HEK293 (cell line): ENCODE measurements at regions not wholly inside any gene's neighbourhood (a gene's known extent, or its start where the extent isn't known, plus 50 kb on each side); places are given as distances from the start of the nearest gene placed in this dataset.

Experiments
- HOXD13 ChIP-seq: sonication (generic); formaldehyde crosslinking; IDR thresholded peaks from 2 replicates; pipeline ENCODE4 v1.8.0; 2022; ENCODE audit warnings: missing genetic modification reagents, borderline replicate concordance
- KLF1 ChIP-seq: fragments of 450-650 bp; formaldehyde crosslinking; IDR thresholded peaks from 2 replicates; pipeline ENCODE4 v1.5.1; 2016; ENCODE audit warnings: missing biosample characterization, missing genetic modification characterization
- KLF10 ChIP-seq: fragments of 450-650 bp; IDR thresholded peaks from 2 replicates; pipeline ENCODE4 v1.5.1; 2018; ENCODE audit warnings: missing biosample characterization, mild to moderate bottlenecking, missing genetic modification characterization
- KLF16 ChIP-seq: fragments of 450-650 bp; formaldehyde crosslinking; IDR thresholded peaks from 2 replicates; pipeline ENCODE4 v1.5.1; 2017; ENCODE audit warnings: missing biosample characterization, missing genetic modification characterization
- ZBTB17 ChIP-seq: fragments of 450-650 bp; formaldehyde crosslinking; IDR thresholded peaks from 2 replicates; pipeline ENCODE4 v1.5.1; 2016; ENCODE audit warnings: missing biosample characterization, missing genetic modification characterization
- ZBTB48 ChIP-seq: fragments of 450-650 bp; formaldehyde crosslinking; IDR thresholded peaks from 2 replicates; pipeline ENCODE4 v1.5.1; 2016; ENCODE audit warnings: missing biosample characterization, missing genetic modification characterization
- ZFP37 ChIP-seq: fragments of 450-650 bp; formaldehyde crosslinking; IDR thresholded peaks from 2 replicates; pipeline ENCODE4 v1.5.1; 2016; ENCODE audit warnings: missing biosample characterization, missing genetic modification characterization
- ZNF114 ChIP-seq: fragments of 450-650 bp; formaldehyde crosslinking; IDR thresholded peaks from 2 replicates; pipeline ENCODE4 v1.5.0; 2017; ENCODE audit warnings: missing biosample characterization, missing genetic modification characterization
- ZNF157 ChIP-seq: fragments of 450-650 bp; formaldehyde crosslinking; IDR thresholded peaks from 2 replicates; pipeline ENCODE4 v1.5.1; 2016; ENCODE audit warnings: missing biosample characterization, missing genetic modification characterization
- ZNF169 ChIP-seq: fragments of 450-650 bp; formaldehyde crosslinking; IDR thresholded peaks from 2 replicates; pipeline ENCODE4 v1.5.1; 2016; ENCODE audit warnings: missing biosample characterization, missing genetic modification characterization
- ZNF174 ChIP-seq: fragments of 450-650 bp; formaldehyde crosslinking; IDR thresholded peaks from 2 replicates; pipeline ENCODE4 v1.5.0; 2017; ENCODE audit warnings: missing biosample characterization, mild to moderate bottlenecking, missing genetic modification characterization
- ZNF2 ChIP-seq: fragments of 450-650 bp; formaldehyde crosslinking; IDR thresholded peaks from 2 replicates; pipeline ENCODE4 v1.5.1; 2016; ENCODE audit warnings: missing biosample characterization, missing genetic modification characterization
- ZNF214 ChIP-seq: fragments of 450-650 bp; formaldehyde crosslinking; IDR thresholded peaks from 2 replicates; pipeline ENCODE4 v1.5.1; 2017; ENCODE audit warnings: missing biosample characterization, mild to moderate bottlenecking, missing genetic modification characterization, borderline replicate concordance
- ZNF223 ChIP-seq: fragments of 450-650 bp; formaldehyde crosslinking; IDR thresholded peaks from 2 replicates; pipeline ENCODE4 v1.5.1; 2016; ENCODE audit warnings: missing biosample characterization, missing genetic modification characterization
- ZNF23 ChIP-seq: fragments of 450-650 bp; formaldehyde crosslinking; IDR thresholded peaks from 2 replicates; pipeline ENCODE4 v1.5.1; 2016; ENCODE audit warnings: missing biosample characterization, missing genetic modification characterization, borderline replicate concordance
- ZNF266 ChIP-seq: fragments of 450-650 bp; formaldehyde crosslinking; IDR thresholded peaks from 2 replicates; pipeline ENCODE4 v1.5.1; 2016; ENCODE audit warnings: missing biosample characterization, missing genetic modification characterization, low read depth
- ZNF302 ChIP-seq: fragments of 450-650 bp; formaldehyde crosslinking; IDR thresholded peaks from 2 replicates; pipeline ENCODE4 v1.5.1; 2016; ENCODE audit warnings: missing biosample characterization, missing genetic modification characterization, low read depth
- ZNF350 ChIP-seq: fragments of 450-650 bp; formaldehyde crosslinking; IDR thresholded peaks from 2 replicates; pipeline ENCODE4 v1.5.0; 2017; ENCODE audit warnings: missing biosample characterization, mild to moderate bottlenecking, missing genetic modification characterization
- ZNF354C ChIP-seq: fragments of 450-650 bp; formaldehyde crosslinking; IDR thresholded peaks from 2 replicates; pipeline ENCODE4 v1.5.1; 2016; ENCODE audit warnings: missing biosample characterization, missing genetic modification characterization, low read depth, borderline replicate concordance
- ZNF366 ChIP-seq: fragments of 450-650 bp; formaldehyde crosslinking; conservative IDR thresholded peaks from 2 replicates; pipeline ENCODE4 v1.5.1; 2016; ENCODE audit warnings: missing biosample characterization, missing genetic modification characterization
- ZNF514 ChIP-seq: fragments of 450-650 bp; formaldehyde crosslinking; IDR thresholded peaks from 2 replicates; pipeline ENCODE4 v1.5.1; 2016; ENCODE audit warnings: missing biosample characterization, missing genetic modification characterization
- ZNF530 ChIP-seq: fragments of 450-650 bp; formaldehyde crosslinking; IDR thresholded peaks from 2 replicates; pipeline ENCODE4 v1.5.1; 2016; ENCODE audit warnings: low read depth, missing biosample characterization, missing genetic modification characterization
- ZNF555 ChIP-seq: fragments of 450-650 bp; formaldehyde crosslinking; conservative IDR thresholded peaks from 2 replicates; pipeline ENCODE4 v1.5.1; 2017; ENCODE audit warnings: missing biosample characterization, mild to moderate bottlenecking, missing genetic modification characterization, inconsistent platforms
- ZNF560 ChIP-seq: fragments of 450-650 bp; formaldehyde crosslinking; IDR thresholded peaks from 2 replicates; pipeline ENCODE4 v1.5.1; 2017; ENCODE audit warnings: missing biosample characterization, missing genetic modification characterization, borderline replicate concordance
- ZNF623 ChIP-seq: fragments of 450-650 bp; formaldehyde crosslinking; IDR thresholded peaks from 2 replicates; pipeline ENCODE4 v1.5.1; 2016; ENCODE audit warnings: missing biosample characterization, missing genetic modification characterization
- ZNF654 ChIP-seq: fragments of 450-650 bp; formaldehyde crosslinking; IDR thresholded peaks from 2 replicates; pipeline ENCODE4 v1.5.1; 2016; ENCODE audit warnings: low read depth, missing biosample characterization, missing genetic modification characterization
- ZNF76 ChIP-seq: fragments of 450-650 bp; formaldehyde crosslinking; IDR thresholded peaks from 2 replicates; pipeline ENCODE4; 2016; ENCODE audit warnings: low read depth, missing biosample characterization, missing genetic modification characterization, borderline replicate concordance
- ZNF830 ChIP-seq: fragments of 450-650 bp; IDR thresholded peaks from 2 replicates; pipeline ENCODE4 v1.5.0; 2018; ENCODE audit warnings: missing biosample characterization, missing genetic modification characterization, low read depth, mild to moderate bottlenecking, moderate library complexity
- TF ChIP-seq, protein P1 (sequence below): fragments of 450-650 bp; formaldehyde crosslinking; IDR thresholded peaks from 2 replicates; pipeline ENCODE4 v1.5.1; 2016; ENCODE audit warnings: missing biosample characterization, missing genetic modification characterization, low read depth
- TF ChIP-seq, protein P2 (sequence below): fragments of 450-650 bp; formaldehyde crosslinking; IDR thresholded peaks from 2 replicates; pipeline ENCODE4 v1.5.1; 2016; ENCODE audit warnings: missing biosample characterization, missing genetic modification characterization, low read depth
- TF ChIP-seq, protein P3 (sequence below): fragments of 450-650 bp; formaldehyde crosslinking; IDR thresholded peaks from 2 replicates; pipeline ENCODE4 v1.5.1; 2016; ENCODE audit warnings: missing biosample characterization, missing genetic modification characterization
- TF ChIP-seq, protein P4 (sequence below): fragments of 450-650 bp; formaldehyde crosslinking; IDR thresholded peaks from 2 replicates; pipeline ENCODE4 v1.5.1; 2016; ENCODE audit warnings: missing biosample characterization, missing genetic modification characterization
- TF ChIP-seq, protein P5 (sequence below): IDR thresholded peaks from 2 replicates; pipeline ENCODE4 v1.6.1; 2011; ENCODE audit warnings: mild to moderate bottlenecking, low read depth, low read length, borderline replicate concordance

DNA sequence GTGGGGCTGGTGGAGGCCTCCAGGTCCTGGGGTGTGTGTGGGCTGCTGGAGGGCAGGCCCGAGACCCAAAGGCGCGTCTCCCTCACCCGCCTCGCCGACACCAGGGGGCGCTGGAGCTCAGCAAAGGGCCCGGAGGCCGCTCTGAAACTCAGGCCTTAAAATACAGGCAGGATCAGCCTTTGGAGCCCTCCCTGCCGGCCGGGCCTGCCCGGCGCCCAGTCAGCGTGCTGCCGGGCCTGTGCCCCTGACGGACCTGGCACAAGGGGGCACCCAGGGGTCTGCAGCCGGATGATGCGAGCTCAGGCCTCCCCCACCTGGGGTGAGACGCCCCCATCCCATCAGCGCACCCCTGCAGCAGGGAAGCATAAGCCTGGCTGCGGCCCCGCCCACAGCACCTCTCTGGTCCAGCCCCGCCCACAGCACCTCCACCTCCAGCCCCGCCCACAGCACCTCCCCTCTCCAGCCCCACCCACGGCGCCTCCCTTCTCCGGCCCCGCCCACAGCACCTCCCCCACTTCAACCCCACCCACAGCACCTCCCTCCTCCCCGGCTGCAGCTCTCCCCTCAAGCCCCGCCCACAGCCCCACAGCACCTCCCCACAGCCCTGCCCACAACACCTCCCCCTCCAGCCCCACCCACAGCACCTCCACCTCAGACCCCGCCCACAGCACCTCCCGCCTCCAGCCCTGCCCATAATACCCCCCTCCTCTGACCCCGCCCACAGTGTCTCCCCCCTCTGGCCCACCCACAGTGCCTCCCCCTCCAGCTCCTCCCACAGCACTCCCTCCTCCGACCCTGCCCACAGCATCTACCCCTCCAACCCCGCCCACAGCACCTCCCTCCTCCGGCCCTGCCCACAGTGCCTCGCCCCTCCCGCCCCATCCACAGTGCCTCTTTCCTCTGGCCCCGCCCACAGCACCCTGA lies 92.8 kb upstream of the OTOS start (continued):
- no peak for TF ChIP-seq ZNF76 (tag by site-specific recombination)
- no peak for TF ChIP-seq ZNF354C (tag by site-specific recombination)
- no peak for TF ChIP-seq ZNF514 (tag by site-specific recombination)
- no peak for TF ChIP-seq ZNF560 (tag by site-specific recombination)
- TF ChIP-seq ZNF2 (tag by site-specific recombination): no peak
- peak; percentile 54; the same call in 1 of the 2 replicates for TF ChIP-seq KLF10 (tag by site-specific recombination)
- no peak for TF ChIP-seq ZNF266
- peak; percentile 62 for TF ChIP-seq KLF16 (tag by site-specific recombination)
- TF ChIP-seq ZNF157: no peak
- TF ChIP-seq, protein P1, sequence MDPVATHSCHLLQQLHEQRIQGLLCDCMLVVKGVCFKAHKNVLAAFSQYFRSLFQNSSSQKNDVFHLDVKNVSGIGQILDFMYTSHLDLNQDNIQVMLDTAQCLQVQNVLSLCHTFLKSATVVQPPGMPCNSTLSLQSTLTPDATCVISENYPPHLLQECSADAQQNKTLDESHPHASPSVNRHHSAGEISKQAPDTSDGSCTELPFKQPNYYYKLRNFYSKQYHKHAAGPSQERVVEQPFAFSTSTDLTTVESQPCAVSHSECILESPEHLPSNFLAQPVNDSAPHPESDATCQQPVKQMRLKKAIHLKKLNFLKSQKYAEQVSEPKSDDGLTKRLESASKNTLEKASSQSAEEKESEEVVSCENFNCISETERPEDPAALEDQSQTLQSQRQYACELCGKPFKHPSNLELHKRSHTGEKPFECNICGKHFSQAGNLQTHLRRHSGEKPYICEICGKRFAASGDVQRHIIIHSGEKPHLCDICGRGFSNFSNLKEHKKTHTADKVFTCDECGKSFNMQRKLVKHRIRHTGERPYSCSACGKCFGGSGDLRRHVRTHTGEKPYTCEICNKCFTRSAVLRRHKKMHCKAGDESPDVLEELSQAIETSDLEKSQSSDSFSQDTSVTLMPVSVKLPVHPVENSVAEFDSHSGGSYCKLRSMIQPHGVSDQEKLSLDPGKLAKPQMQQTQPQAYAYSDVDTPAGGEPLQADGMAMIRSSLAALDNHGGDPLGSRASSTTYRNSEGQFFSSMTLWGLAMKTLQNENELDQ: no peak
- TF ChIP-seq ZNF623: no peak
- no peak for TF ChIP-seq ZNF350 (tag by site-specific recombination)
- TF ChIP-seq ZNF830 (tag by site-specific recombination): no peak
- TF ChIP-seq, protein P2, sequence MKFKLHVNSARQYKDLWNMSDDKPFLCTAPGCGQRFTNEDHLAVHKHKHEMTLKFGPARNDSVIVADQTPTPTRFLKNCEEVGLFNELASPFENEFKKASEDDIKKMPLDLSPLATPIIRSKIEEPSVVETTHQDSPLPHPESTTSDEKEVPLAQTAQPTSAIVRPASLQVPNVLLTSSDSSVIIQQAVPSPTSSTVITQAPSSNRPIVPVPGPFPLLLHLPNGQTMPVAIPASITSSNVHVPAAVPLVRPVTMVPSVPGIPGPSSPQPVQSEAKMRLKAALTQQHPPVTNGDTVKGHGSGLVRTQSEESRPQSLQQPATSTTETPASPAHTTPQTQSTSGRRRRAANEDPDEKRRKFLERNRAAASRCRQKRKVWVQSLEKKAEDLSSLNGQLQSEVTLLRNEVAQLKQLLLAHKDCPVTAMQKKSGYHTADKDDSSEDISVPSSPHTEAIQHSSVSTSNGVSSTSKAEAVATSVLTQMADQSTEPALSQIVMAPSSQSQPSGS (tag by site-specific recombination): no peak
- TF ChIP-seq ZNF169 (tag by site-specific recombination): no peak
- TF ChIP-seq ZNF214 (tag by site-specific recombination): no peak
- TF ChIP-seq ZNF174 (tag by site-specific recombination): no peak
- TF ChIP-seq ZBTB17 (tag by site-specific recombination): peak; percentile 30; the same call in 1 of the 2 replicates
- TF ChIP-seq ZNF302 (tag by site-specific recombination): no peak
- TF ChIP-seq, protein P3, sequence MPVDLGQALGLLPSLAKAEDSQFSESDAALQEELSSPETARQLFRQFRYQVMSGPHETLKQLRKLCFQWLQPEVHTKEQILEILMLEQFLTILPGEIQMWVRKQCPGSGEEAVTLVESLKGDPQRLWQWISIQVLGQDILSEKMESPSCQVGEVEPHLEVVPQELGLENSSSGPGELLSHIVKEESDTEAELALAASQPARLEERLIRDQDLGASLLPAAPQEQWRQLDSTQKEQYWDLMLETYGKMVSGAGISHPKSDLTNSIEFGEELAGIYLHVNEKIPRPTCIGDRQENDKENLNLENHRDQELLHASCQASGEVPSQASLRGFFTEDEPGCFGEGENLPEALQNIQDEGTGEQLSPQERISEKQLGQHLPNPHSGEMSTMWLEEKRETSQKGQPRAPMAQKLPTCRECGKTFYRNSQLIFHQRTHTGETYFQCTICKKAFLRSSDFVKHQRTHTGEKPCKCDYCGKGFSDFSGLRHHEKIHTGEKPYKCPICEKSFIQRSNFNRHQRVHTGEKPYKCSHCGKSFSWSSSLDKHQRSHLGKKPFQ: no peak
- no peak for TF ChIP-seq ZNF114 (tag by site-specific recombination)
- TF ChIP-seq ZNF654 (tag by site-specific recombination): peak; percentile 46
- no peak for TF ChIP-seq ZNF530
- TF ChIP-seq ZNF366 (tag by site-specific recombination): no peak
- TF ChIP-seq ZFP37 (tag by site-specific recombination): no peak
- no peak for TF ChIP-seq ZBTB48
- TF ChIP-seq, protein P4, sequence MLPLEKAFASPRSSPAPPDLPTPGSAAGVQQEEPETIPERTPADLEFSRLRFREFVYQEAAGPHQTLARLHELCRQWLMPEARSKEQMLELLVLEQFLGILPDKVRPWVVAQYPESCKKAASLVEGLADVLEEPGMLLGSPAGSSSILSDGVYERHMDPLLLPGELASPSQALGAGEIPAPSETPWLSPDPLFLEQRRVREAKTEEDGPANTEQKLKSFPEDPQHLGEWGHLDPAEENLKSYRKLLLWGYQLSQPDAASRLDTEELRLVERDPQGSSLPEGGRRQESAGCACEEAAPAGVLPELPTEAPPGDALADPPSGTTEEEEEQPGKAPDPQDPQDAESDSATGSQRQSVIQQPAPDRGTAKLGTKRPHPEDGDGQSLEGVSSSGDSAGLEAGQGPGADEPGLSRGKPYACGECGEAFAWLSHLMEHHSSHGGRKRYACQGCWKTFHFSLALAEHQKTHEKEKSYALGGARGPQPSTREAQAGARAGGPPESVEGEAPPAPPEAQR (tag by site-specific recombination): no peak
- TF ChIP-seq HOXD13: no peak
- TF ChIP-seq ZNF555 (tag by site-specific recombination): no peak
- no peak for TF ChIP-seq ZNF23
- peak; percentile 53 for TF ChIP-seq KLF1 (tag by site-specific recombination)
- TF ChIP-seq ZNF223 (tag by site-specific recombination): no peak
- TF ChIP-seq, protein P5, sequence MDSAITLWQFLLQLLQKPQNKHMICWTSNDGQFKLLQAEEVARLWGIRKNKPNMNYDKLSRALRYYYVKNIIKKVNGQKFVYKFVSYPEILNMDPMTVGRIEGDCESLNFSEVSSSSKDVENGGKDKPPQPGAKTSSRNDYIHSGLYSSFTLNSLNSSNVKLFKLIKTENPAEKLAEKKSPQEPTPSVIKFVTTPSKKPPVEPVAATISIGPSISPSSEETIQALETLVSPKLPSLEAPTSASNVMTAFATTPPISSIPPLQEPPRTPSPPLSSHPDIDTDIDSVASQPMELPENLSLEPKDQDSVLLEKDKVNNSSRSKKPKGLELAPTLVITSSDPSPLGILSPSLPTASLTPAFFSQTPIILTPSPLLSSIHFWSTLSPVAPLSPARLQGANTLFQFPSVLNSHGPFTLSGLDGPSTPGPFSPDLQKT: no peak
